GM19328 (cell line): ENCODE measurements at regions not wholly inside any gene's neighbourhood (a gene's known extent, or its start where the extent isn't known, plus 50 kb on each side); places are given as distances from the start of the nearest gene placed in this dataset.
"Not testable (repeated sequence)": the region's sequence is repeated elsewhere in the genome, so short reads cannot be mapped to it uniquely, and the experiment has no call there.

ENCODE experiments used
- ATAC-seq: cut with Tn5 transposase; IDR thresholded peaks from one replicate; pipeline ENCODE4 v1.9.1; 2021; ENCODE audit warnings: mild to moderate bottlenecking, moderate library complexity; ENCODE audit not compliant: unreplicated experiment

GRCh38 chr6:27679964-27680694, 207.2 kb upstream of the ZNF184 start:
- no peak for ATAC-seq

GRCh38 chr6:27679308-27679963, 206.5 kb upstream of the ZNF184 start:
- ATAC-seq, result no peak

- ATAC-seq, result no peak
Measured at GRCh38 chr6:27678469-27678868, 205.6 kb upstream of the ZNF184 start.

- ATAC-seq, result no peak
Measured at GRCh38 chr6:27674882-27675281, 202.0 kb upstream of the ZNF184 start.

- no peak for ATAC-seq
Measured at GRCh38 chr6:27672113-27672799, 199.4 kb upstream of the ZNF184 start.

GRCh38 chr6:27669624-27670301, 196.9 kb upstream of the ZNF184 start:
- ATAC-seq, result no peak

GRCh38 chr6:27669295-27669623, 196.4 kb upstream of the ZNF184 start:
- no peak for ATAC-seq

- no peak for ATAC-seq
Measured at GRCh38 chr6:27668442-27669294, 195.8 kb upstream of the ZNF184 start.

- no peak for ATAC-seq
Measured at GRCh38 chr6:27667657-27668441, 194.9 kb upstream of the ZNF184 start.

- no peak for ATAC-seq
Measured at GRCh38 chr6:27667016-27667656, 194.2 kb upstream of the ZNF184 start.

- no peak for ATAC-seq
Measured at GRCh38 chr6:27662769-27663168, 189.9 kb upstream of the ZNF184 start.

GRCh38 chr6:27662212-27662611, 189.3 kb upstream of the ZNF184 start:
- not testable (repeated sequence) for ATAC-seq

- ATAC-seq, result not testable (repeated sequence)
Measured at GRCh38 chr6:27653143-27653825, 180.4 kb upstream of the ZNF184 start.

GRCh38 chr6:27651371-27651732, 178.4 kb upstream of the ZNF184 start:
- ATAC-seq, result no peak

- ATAC-seq, result no peak
Measured at GRCh38 chr6:27650620-27651370, 177.9 kb upstream of the ZNF184 start.

- no peak for ATAC-seq
Measured at GRCh38 chr6:27644528-27644927, 171.6 kb upstream of the ZNF184 start.

- ATAC-seq, result no peak
Measured at GRCh38 chr6:27642744-27643456, 170.0 kb upstream of the ZNF184 start.
